ENCODE measurements at regions not wholly inside any gene's neighbourhood (a gene's known extent, or its start where the extent isn't known, plus 50 kb on each side); places are given as distances from the start of the nearest gene placed in this dataset.

DNA sequence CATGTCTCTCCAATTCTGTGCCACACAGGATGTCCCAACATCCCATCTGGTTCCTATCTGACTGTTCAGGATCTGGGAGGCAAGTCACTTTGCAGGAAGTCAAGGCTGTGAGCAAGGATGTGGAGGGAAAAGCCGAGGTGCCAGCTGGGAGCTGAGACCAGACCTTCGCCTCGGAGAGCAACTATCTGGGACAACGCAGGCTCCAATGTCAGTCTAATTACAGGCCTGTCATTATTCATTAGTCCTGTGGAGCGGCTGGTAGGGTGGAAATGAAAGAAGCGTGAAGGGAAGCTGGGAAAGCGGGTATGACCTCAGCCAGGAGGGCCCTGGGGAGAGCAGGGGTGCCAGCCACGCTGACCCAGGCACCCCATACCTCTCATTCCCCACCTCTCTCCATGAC, 147.3 kb downstream of the UNC5CL start:
- TF ChIP-seq USF2 (CRISPR knock-in tag; IDR thresholded peaks at IDR 0.05) (no peak), CBFB (CRISPR knock-in tag; IDR thresholded peaks at IDR 0.05; ENCODE audit: low read depth) (no peak), STAT6 (CRISPR knock-in tag; conservative IDR thresholded peaks at IDR 0.05; ENCODE audit: low read depth) (no peak), CTCF (IDR thresholded peaks at IDR 0.05) (no peak), ZNF423 (CRISPR knock-in tag; IDR thresholded peaks at IDR 0.05) (no peak), FOXP1 (CRISPR knock-in tag; IDR thresholded peaks at IDR 0.05; ENCODE audit: borderline replicate concordance) (no peak), CREM (CRISPR knock-in tag; IDR thresholded peaks at IDR 0.05) (no peak)
- TF ChIP-seq, protein P1, sequence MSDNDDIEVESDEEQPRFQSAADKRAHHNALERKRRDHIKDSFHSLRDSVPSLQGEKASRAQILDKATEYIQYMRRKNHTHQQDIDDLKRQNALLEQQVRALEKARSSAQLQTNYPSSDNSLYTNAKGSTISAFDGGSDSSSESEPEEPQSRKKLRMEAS (CRISPR knock-in tag; IDR thresholded peaks at IDR 0.05), result no peak
- TF ChIP-seq, protein P2, sequence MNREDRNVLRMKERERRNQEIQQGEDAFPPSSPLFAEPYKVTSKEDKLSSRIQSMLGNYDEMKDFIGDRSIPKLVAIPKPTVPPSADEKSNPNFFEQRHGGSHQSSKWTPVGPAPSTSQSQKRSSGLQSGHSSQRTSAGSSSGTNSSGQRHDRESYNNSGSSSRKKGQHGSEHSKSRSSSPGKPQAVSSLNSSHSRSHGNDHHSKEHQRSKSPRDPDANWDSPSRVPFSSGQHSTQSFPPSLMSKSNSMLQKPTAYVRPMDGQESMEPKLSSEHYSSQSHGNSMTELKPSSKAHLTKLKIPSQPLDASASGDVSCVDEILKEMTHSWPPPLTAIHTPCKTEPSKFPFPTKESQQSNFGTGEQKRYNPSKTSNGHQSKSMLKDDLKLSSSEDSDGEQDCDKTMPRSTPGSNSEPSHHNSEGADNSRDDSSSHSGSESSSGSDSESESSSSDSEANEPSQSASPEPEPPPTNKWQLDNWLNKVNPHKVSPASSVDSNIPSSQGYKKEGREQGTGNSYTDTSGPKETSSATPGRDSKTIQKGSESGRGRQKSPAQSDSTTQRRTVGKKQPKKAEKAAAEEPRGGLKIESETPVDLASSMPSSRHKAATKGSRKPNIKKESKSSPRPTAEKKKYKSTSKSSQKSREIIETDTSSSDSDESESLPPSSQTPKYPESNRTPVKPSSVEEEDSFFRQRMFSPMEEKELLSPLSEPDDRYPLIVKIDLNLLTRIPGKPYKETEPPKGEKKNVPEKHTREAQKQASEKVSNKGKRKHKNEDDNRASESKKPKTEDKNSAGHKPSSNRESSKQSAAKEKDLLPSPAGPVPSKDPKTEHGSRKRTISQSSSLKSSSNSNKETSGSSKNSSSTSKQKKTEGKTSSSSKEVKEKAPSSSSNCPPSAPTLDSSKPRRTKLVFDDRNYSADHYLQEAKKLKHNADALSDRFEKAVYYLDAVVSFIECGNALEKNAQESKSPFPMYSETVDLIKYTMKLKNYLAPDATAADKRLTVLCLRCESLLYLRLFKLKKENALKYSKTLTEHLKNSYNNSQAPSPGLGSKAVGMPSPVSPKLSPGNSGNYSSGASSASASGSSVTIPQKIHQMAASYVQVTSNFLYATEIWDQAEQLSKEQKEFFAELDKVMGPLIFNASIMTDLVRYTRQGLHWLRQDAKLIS (CRISPR knock-in tag; IDR thresholded peaks at IDR 0.05; ENCODE audit: borderline replicate concordance), result no peak
